Kidney (tissue), 13 donors: ENCODE measurements at regions not wholly inside any gene's neighbourhood (a gene's known extent, or its start where the extent isn't known, plus 50 kb on each side); places are given as distances from the start of the nearest gene placed in this dataset.

Experiments used
- DNase-seq, 5 donors: peaks; one replicate each; pipeline ENCODE4 v3.0.0-alpha.2; 2013 to 2020
- FAIRE-seq: peaks from 2 replicates; lab custom pipeline; 2012; peaks lifted over from hg19 to GRCh38; lab: Jason Lieb, UNC
- H3K27ac ChIP-seq, 2 donors: one replicate each; pipeline ENCODE4 v1.7.0; 2013; ENCODE audit warnings: low read depth in 2 of 2, low read length in 2 of 2, inconsistent platforms in 1 of 2
- H3K27me3 ChIP-seq: one replicate; pipeline ENCODE4 v1.7.1; 2013; ENCODE audit warnings: low read length, inconsistent platforms; ENCODE audit not compliant: control insufficient read depth, insufficient read depth
- H3K36me3 ChIP-seq, 3 donors: one replicate each; pipeline versions ENCODE4 v1.7.0 to v1.7.1; 2013; ENCODE audit warnings: low read length in 3 of 3, control low read depth in 1 of 3, inconsistent platforms in 1 of 3; ENCODE audit not compliant: insufficient read depth in 3 of 3, control insufficient read depth in 2 of 3
- H3K4me1 ChIP-seq, 3 donors: one replicate each; pipeline versions ENCODE4 v1.7.0 to v1.7.1; 2013; ENCODE audit warnings: low read length in 3 of 3, inconsistent platforms in 1 of 3, low read depth in 1 of 3; ENCODE audit not compliant: control insufficient read depth in 2 of 3, insufficient read depth in 2 of 3
- H3K4me3 ChIP-seq, 3 donors: one replicate each; pipeline versions ENCODE4 v1.7.0 to v1.8.1; 2013; ENCODE audit warnings: low read length in 3 of 3, control low read depth in 1 of 3, inconsistent platforms in 1 of 3
- H3K9ac ChIP-seq, 3 donors: one replicate each; pipeline versions ENCODE4 v1.7.0 to v1.7.1; 2013; ENCODE audit warnings: low read length in 3 of 3, control low read depth in 1 of 3, inconsistent platforms in 1 of 3
- H3K9me3 ChIP-seq, 3 donors: one replicate each; pipeline versions ENCODE4 v1.7.0 to v1.7.1; 2013; ENCODE audit warnings: low read length in 3 of 3, control low read depth in 1 of 3, inconsistent platforms in 1 of 3; ENCODE audit not compliant: control insufficient read depth in 2 of 3, insufficient read depth in 1 of 3
- intact Hi-C: fragments of 100-400 bp; cut with DNase I; formaldehyde crosslinking; loops from one replicate; pipeline ENCODE4 v1.11.1; 2022
- TF ChIP-seq, protein P1 (sequence below): IDR thresholded peaks from 3 replicates; pipeline ENCODE4 v1.5.1; 2012; ENCODE audit warnings: mild to moderate bottlenecking, moderate library complexity, borderline replicate concordance; ENCODE audit not compliant: insufficient read depth; ENCODE audit errors: extremely low read depth
- donor health status: control.
- donor health status: control.
- donor health status: control.
- donor health status: control.
- donor health status: control.
- donor health status: DM: yes; HTN: yes; CAD: no.
- donor health status: Normal renal cell carcinoma (clear cell type).

GRCh38 chr6:144857086-144857485 lies 572.0 kb downstream of the UTRN start:
- H3K9ac ChIP-seq, result no peak overlapping the region
- FAIRE-seq (no peak), DNase-seq (no peak)

DNA sequence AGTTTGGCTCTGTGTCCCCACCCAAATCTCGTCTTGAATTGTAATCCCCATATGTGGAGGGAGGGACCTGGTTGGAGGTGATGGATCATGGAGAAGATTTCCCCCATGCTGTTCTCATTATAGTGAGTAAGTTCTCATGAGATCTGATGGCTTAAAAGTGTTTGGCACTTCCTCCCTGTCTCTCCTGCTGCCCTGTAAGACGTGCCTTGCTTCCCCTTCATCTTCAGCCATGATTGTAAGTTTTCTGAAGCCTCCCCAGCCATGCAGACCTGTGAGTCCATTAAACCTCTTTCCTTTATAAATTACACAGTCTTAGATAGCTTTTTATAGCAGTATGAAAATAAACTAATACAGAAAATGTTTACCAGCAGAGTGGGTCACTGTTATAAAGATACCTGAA lies 577.6 kb downstream of the UTRN start:
- H3K27me3 ChIP-seq, result no peaks in the 10 kb centered on the region
- FAIRE-seq, result no peak

More at GRCh38 chr6:144857086-144857485, 572.0 kb downstream of the UTRN start:
- intact Hi-C loops, result no loop called here
- Histone ChIP-seq H3K27me3 (no peaks in the 10 kb centered on the region), H3K4me1 (no peaks in the 10 kb centered on the region), H3K36me3 (no peaks in the 10 kb centered on the region), H3K9me3 (no peaks in the 10 kb centered on the region), H3K27ac (no peak overlapping the region), H3K4me3 (no peak overlapping the region)
- TF ChIP-seq, protein P1, sequence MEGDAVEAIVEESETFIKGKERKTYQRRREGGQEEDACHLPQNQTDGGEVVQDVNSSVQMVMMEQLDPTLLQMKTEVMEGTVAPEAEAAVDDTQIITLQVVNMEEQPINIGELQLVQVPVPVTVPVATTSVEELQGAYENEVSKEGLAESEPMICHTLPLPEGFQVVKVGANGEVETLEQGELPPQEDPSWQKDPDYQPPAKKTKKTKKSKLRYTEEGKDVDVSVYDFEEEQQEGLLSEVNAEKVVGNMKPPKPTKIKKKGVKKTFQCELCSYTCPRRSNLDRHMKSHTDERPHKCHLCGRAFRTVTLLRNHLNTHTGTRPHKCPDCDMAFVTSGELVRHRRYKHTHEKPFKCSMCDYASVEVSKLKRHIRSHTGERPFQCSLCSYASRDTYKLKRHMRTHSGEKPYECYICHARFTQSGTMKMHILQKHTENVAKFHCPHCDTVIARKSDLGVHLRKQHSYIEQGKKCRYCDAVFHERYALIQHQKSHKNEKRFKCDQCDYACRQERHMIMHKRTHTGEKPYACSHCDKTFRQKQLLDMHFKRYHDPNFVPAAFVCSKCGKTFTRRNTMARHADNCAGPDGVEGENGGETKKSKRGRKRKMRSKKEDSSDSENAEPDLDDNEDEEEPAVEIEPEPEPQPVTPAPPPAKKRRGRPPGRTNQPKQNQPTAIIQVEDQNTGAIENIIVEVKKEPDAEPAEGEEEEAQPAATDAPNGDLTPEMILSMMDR, result no peak

DNA sequence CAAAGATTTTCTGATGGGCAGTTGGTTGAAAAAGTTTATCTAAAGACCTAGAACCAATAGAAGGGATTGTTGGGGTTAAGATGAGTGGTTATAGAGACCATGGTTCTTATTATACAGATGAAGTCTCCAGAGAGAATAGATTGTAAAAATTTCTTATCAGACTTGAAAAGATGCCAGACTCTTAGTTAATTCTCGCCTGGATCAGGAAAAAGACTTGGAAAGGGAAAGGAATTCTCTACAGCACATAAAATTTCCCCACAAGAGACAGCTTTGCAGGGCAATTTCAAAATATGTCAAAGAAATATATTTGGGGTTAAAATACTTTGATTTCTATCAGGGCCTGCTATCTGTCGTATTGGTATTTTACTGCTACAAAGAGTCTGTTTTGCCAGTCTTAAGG lies 582.6 kb downstream of the UTRN start:
- H3K4me1 ChIP-seq, result no peaks in the 10 kb centered on the region
- DNase-seq (no peak), FAIRE-seq (no peak)
- TF ChIP-seq, protein P1, result no peak
- H3K27ac ChIP-seq, result no peak overlapping the region
- intact Hi-C loops, result no loop called here
- no peak overlapping the region for H3K9ac ChIP-seq
- H3K9me3 ChIP-seq, result no peaks in the 10 kb centered on the region
- no peak overlapping the region for H3K4me3 ChIP-seq
- H3K27me3 ChIP-seq, result no peaks in the 10 kb centered on the region
- no peaks in the 10 kb centered on the region for H3K36me3 ChIP-seq

More for the DNA sequence above, 577.6 kb downstream of the UTRN start:
- Histone ChIP-seq H3K4me3 (no peak overlapping the region), H3K9ac (no peak overlapping the region), H3K9me3 (no peaks in the 10 kb centered on the region), H3K36me3 (no peaks in the 10 kb centered on the region), H3K4me1 (no peaks in the 10 kb centered on the region), H3K27ac (no peak overlapping the region)
- TF ChIP-seq, protein P1, result no peak
- intact Hi-C loops, result no loop called here
- DNase-seq, result no peak

GRCh38 chr6:144870782-144871181 lies 585.6 kb downstream of the UTRN start:
- H3K27ac ChIP-seq, result no peak overlapping the region
- no peaks in the 10 kb centered on the region for H3K4me1 ChIP-seq
- DNase-seq (no peak), FAIRE-seq (no peak)
- H3K4me3 ChIP-seq, result no peak overlapping the region
- TF ChIP-seq, protein P1, result no peak
- intact Hi-C loops, result no loop called here
- no peak overlapping the region for H3K9ac ChIP-seq
- H3K27me3 ChIP-seq, result no peaks in the 10 kb centered on the region
- no peaks in the 10 kb centered on the region for H3K36me3 ChIP-seq
- H3K9me3 ChIP-seq, result no peaks in the 10 kb centered on the region
